ENCODE measurements at regions not wholly inside any gene's neighbourhood (a gene's known extent, or its start where the extent isn't known, plus 50 kb on each side); places are given as distances from the start of the nearest gene placed in this dataset.

- TF ChIP-seq TEAD4 (IDR thresholded peaks at IDR 0.05; ENCODE audit: low read depth, low read length): peak; percentile 61; the same call in 1 of the 2 replicates
These were observed 774.4 kb upstream of the POM121L12 start (continued) for GRCh38 chr7:52261057-52261456.

Measured in H1 (cell line).